Pancreas (tissue), 10 donors: ENCODE measurements at regions not wholly inside any gene's neighbourhood (a gene's known extent, or its start where the extent isn't known, plus 50 kb on each side); places are given as distances from the start of the nearest gene placed in this dataset.
A peak's percentile ranks its signal among the peaks of the same experiment; 100 is the strongest.

ENCODE experiments used
- ATAC-seq, 4 donors: fragments of 200-7000 bp; cut with Tn5 transposase; one replicate each; pipeline versions ENCODE4 v1.8.0 to v1.9.1; 2020; ENCODE audit warnings: mild to moderate bottlenecking in 4 of 4, moderate library complexity in 4 of 4
- DNase-seq, 6 donors: peaks; one replicate each; pipeline ENCODE4 v3.0.0-alpha.2; 2020
- FAIRE-seq: peaks from 2 replicates; lab custom pipeline; 2012; peaks lifted over from hg19 to GRCh38; lab: Jason Lieb, UNC
- H3K27ac ChIP-seq, 4 donors: fragments of 200-600 bp; sonication (generic); 1 replicate in 3 of 4; 2 replicates in 1 of 4; pipeline versions ENCODE4 v1.5.0 to v1.8.0; 2020
- H3K27me3 ChIP-seq, 4 donors: fragments of 200-600 bp; one replicate each; pipeline ENCODE4 v1.8.0; 2021
- H3K36me3 ChIP-seq, 3 donors: fragments of 200-600 bp; sonication (generic) in 1 of 3; one replicate each; pipeline versions ENCODE4 v1.5.0 to v1.8.0; 2020 to 2021
- H3K4me1 ChIP-seq, 3 donors: fragments of 200-600 bp; one replicate each; pipeline ENCODE4 v1.8.0; 2021
- H3K4me3 ChIP-seq, 4 donors: fragments of 200-600 bp; sonication (generic) in 2 of 4; one replicate each; pipeline versions ENCODE4 v1.5.0 to v1.8.0; 2020 to 2021
- H3K9me3 ChIP-seq, 4 donors: fragments of 200-600 bp; one replicate each; pipeline ENCODE4 v1.8.0; 2021
- WGBS, 2 donors: extraction: QIAGEN DNeasy Blood & Tissue Kit; methylation state at CpG; one replicate each; pipeline ENCODE4 v1.1.7; 2013; 5-methylcytosine and 5-hydroxymethylcytosine counted together
- intact Hi-C, 3 donors: fragments of 100-400 bp; cut with DNase I; formaldehyde crosslinking; loops; one replicate each; pipeline versions ENCODE4 v1.11.1 to v1.14.2; 2022
- TF ChIP-seq, protein P1 (sequence below), 4 donors: fragments of 200-600 bp; sonication (generic) in 3 of 4; IDR thresholded peaks; one replicate each; pipeline versions ENCODE4 v1.5.0 to v1.8.0; 2021; ENCODE audit warnings: antibody characterized with exemption in 4 of 4
- donor health status: healthy with polysubstance abuse.
- donor health status: DM: no; HTN: no; CAD: no; lungs with moderate emphysema.
- donor health status: DM: no; HTN: no; CAD: no.
- donor health status: control.
- donor health status: control.
- donor health status: Bipolar disorder and iron deficiency.
- donor health status: DM: yes; HTN: yes; CAD: no.
- donor health status: DM: no; HTN: no; CAD: no.
- donor health status: DM: no; HTN: no; CAD: no.
- donor health status: DM: yes; HTN: yes; CAD: no.

DNA sequence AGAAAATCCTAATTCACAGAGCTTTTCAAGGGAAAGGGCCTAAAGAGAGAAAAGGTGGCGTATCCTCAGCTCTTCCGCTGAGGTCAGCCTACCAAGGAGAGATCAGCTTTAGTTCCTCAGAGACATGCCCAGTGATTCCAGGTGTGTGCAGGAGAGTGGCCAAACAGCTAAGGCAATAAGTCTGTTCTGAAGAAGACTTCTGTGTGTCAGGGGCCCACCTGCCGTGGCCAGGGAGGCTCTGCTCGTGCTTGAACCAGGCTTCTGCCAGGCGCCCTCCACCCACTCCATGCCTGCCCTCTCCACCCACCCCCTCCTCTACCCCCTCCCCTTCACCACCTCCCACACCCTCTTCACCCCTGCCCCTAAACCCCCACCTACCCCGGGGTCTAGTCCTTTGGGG, 67.4 kb upstream of the ARMC2 start:
- H3K4me3 ChIP-seq: no peak overlapping the region
- no peaks in the 10 kb centered on the region for H3K36me3 ChIP-seq
- ATAC-seq (no peak), FAIRE-seq (no peak), DNase-seq (no peak)
- no peaks in the 10 kb centered on the region for H3K27me3 ChIP-seq
- H3K27ac ChIP-seq: no peak overlapping the region
- H3K4me1 ChIP-seq: peaks cover 0 to 15% (median 0%) of the 10 kb centered on the region in 3 donors
- intact Hi-C loops: loop anchor here in 2 of 3 donors (10.0 kb wide), 1 partner anchor 226 kb away; no protein-coding TSS in a partner anchor
- 88 to 94% methylated on average over 6 of the region's 6 CpGs for WGBS, 2 donors
- H3K9me3 ChIP-seq: no peaks in the 10 kb centered on the region
- TF ChIP-seq, protein P1, sequence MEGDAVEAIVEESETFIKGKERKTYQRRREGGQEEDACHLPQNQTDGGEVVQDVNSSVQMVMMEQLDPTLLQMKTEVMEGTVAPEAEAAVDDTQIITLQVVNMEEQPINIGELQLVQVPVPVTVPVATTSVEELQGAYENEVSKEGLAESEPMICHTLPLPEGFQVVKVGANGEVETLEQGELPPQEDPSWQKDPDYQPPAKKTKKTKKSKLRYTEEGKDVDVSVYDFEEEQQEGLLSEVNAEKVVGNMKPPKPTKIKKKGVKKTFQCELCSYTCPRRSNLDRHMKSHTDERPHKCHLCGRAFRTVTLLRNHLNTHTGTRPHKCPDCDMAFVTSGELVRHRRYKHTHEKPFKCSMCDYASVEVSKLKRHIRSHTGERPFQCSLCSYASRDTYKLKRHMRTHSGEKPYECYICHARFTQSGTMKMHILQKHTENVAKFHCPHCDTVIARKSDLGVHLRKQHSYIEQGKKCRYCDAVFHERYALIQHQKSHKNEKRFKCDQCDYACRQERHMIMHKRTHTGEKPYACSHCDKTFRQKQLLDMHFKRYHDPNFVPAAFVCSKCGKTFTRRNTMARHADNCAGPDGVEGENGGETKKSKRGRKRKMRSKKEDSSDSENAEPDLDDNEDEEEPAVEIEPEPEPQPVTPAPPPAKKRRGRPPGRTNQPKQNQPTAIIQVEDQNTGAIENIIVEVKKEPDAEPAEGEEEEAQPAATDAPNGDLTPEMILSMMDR (IDR thresholded peaks at IDR 0.05): no peak

DNA sequence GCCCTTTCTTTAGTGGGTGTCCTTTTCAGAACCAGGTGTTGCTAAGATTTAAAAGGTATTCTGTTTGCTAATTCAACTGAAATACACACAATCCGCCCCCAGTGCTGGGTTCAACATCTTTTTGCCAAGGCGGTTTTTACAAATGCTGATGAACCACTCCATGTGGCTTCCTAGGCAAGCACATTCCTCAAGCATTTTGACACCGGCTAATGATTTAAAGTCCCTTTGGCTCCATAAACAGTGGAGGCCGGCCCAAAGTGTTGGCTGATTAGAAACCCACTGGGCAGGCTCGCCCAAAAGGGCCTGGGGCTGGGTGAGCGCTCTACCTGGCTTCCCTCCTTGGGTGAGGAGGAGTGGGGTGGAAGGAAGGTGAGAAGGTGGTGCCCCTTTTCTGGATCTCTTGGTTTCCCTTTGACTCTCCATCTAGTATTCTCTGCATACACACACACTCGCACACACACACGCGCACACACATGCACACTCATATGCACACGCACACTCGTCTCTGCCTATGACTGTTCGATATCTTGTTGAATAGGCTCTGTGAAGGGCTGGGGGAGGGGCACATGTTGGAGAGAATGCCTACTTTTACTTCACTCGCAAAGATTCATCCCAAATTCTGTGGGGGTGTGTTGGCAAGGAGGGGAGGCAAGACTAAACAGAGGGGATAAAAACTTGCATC, 66.7 kb upstream of the ARMC2 start:
- Histone ChIP-seq H3K27me3 (no peaks in the 10 kb centered on the region), H3K27ac (peak overlapping the region in 1 of 4 donors; percentile 46), H3K4me3 (peak overlapping the region in 3 of 4 donors; percentile 20 to 45 (median 36)), H3K4me1 (peaks cover 0 to 15% (median 0%) of the 10 kb centered on the region in 3 donors), H3K9me3 (no peaks in the 10 kb centered on the region), H3K36me3 (no peaks in the 10 kb centered on the region)
- peak; percentile 13 to 46 (median 24) for ATAC-seq
- intact Hi-C loops: loop anchor here in 2 of 3 donors (10.0 kb wide), 1 partner anchor 227 kb away; no protein-coding TSS in a partner anchor
- TF ChIP-seq, protein P1 (IDR thresholded peaks at IDR 0.05): no peak
- 45 to 56% methylated on average over 13 of the region's 13 CpGs for WGBS, 2 donors
- no peak for DNase-seq
- FAIRE-seq: no peak

DNA sequence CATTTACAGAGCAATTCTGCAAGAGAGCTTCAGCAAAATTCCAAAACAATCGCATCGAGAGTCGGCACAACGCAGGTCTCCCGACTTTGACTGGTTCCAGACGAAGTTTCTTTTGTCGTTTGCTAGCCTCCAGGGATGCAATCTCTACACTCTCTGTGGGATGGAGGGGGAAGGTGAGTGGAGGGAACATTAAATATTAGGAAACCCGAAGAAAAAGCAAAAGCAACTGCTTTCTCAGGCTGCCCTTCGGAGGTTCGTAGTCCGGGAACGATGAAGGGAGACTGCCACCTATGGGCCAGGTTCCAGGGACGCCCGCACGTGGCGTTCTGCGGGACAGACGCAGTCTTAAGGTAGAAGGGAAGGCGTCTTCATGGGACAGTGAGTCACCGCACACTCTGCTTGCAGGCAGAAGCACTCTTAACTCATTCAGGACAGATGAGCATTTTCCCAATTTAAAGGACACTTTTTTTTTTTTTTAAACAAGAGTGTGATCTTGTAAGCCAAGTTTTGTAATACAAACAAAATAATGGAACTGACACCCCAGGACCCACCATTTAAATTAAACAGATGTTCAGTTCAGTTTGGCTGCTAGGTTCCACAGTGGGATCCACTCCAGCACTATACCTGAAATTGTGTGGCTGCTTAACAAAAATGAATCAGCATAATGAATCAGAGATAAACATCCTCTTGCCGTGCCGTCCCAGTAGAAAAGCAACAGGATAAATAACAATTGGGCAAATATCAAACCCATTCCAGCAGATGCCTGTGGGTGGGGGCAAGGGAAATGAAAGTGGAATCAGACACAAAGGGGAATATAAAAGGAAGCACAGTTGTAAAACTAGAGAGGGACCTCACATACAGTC, 65.8 kb upstream of the ARMC2 start:
- peaks cover 0 to 15% (median 0%) of the 10 kb centered on the region in 3 donors for H3K4me1 ChIP-seq
- TF ChIP-seq, protein P1 (IDR thresholded peaks at IDR 0.05): peak; percentile 39 to 85 (median 67)
- intact Hi-C loops: loop anchor here in 2 of 3 donors (10.0 kb wide), 1 partner anchor 228 kb away; no protein-coding TSS in a partner anchor

GRCh38 chr6:108785653-108786052, 62.6 kb upstream of the ARMC2 start:
- ATAC-seq (no peak), DNase-seq (no peak), FAIRE-seq (no peak)
- Histone ChIP-seq H3K4me3 (no peak overlapping the region), H3K27ac (no peak overlapping the region), H3K36me3 (no peaks in the 10 kb centered on the region), H3K27me3 (no peaks in the 10 kb centered on the region), H3K4me1 (peaks cover 0 to 15% (median 0%) of the 10 kb centered on the region in 3 donors), H3K9me3 (no peaks in the 10 kb centered on the region)
- WGBS, 2 donors: 84 to 95% methylated on average over 7 of the region's 7 CpGs
- intact Hi-C loops: loop anchor here in 2 of 3 donors (10.0 kb wide), 1 partner anchor 231 kb away; no protein-coding TSS in a partner anchor
- TF ChIP-seq, protein P1 (IDR thresholded peaks at IDR 0.05): no peak

More for the DNA sequence above, 65.8 kb upstream of the ARMC2 start:
- Histone ChIP-seq H3K27me3 (no peaks in the 10 kb centered on the region), H3K9me3 (no peaks in the 10 kb centered on the region), H3K36me3 (no peaks in the 10 kb centered on the region), H3K4me3 (peak overlapping the region in 3 of 4 donors; percentile 20 to 45 (median 36)), H3K27ac (peak overlapping the region in 2 of 4 donors; percentile 46 to 56)
- FAIRE-seq (no peak), DNase-seq (peak; percentile 78 to 91 (median 85)), ATAC-seq (peak; percentile 96 to 99 (median 98))
- 2% methylated on average over 22 of the region's 22 CpGs for WGBS, 2 donors
